Heart right ventricle (tissue), 16 donors: ENCODE measurements at regions not wholly inside any gene's neighbourhood (a gene's known extent, or its start where the extent isn't known, plus 50 kb on each side); places are given as distances from the start of the nearest gene placed in this dataset.

Experiments used
- ATAC-seq, 8 donors: fragments of 200-7000 bp; cut with Tn5 transposase; one replicate each; pipeline ENCODE4 v1.9.1; 2020; ENCODE audit warnings: mild to moderate bottlenecking in 8 of 8, moderate library complexity in 8 of 8, moderate number of reproducible peaks in 1 of 8
- DNase-seq, 2 donors: peaks; one replicate each; pipeline ENCODE4 v3.0.0-alpha.2; 2020
- H3K27ac ChIP-seq, 10 donors: fragments of 200-600 bp; sonication (generic) in 2 of 10; one replicate each; pipeline versions ENCODE4 v1.5.0 to v1.8.0; 2020 to 2022; ENCODE audit warnings: mild to moderate bottlenecking in 3 of 10
- H3K27me3 ChIP-seq, 7 donors: fragments of 200-600 bp; one replicate each; pipeline ENCODE4 v1.8.0; 2021 to 2022; ENCODE audit warnings: mild to moderate bottlenecking in 2 of 7
- H3K36me3 ChIP-seq, 9 donors: fragments of 200-600 bp; sonication (generic) in 1 of 9; one replicate each; pipeline versions ENCODE4 v1.5.0 to v1.8.0; 2020 to 2022; ENCODE audit warnings: mild to moderate bottlenecking in 2 of 9
- H3K4me1 ChIP-seq, 9 donors: fragments of 200-600 bp; sonication (generic) in 1 of 9; one replicate each; pipeline versions ENCODE4 v1.5.0 to v1.8.0; 2020 to 2022; ENCODE audit warnings: mild to moderate bottlenecking in 4 of 9
- H3K4me3 ChIP-seq, 10 donors: fragments of 200-600 bp; sonication (generic) in 2 of 10; one replicate each; pipeline versions ENCODE4 v1.5.0 to v1.8.0; 2020 to 2022; ENCODE audit warnings: mild to moderate bottlenecking in 7 of 10, moderate library complexity in 2 of 10
- H3K9me3 ChIP-seq, 11 donors: fragments of 200-600 bp in 10 of 11; sonication (generic) in 2 of 11; one replicate each; pipeline versions ENCODE4 v1.5.0 to v1.8.0; 2013 to 2022; ENCODE audit warnings: mild to moderate bottlenecking in 2 of 11, control low read depth in 1 of 11, moderate library complexity in 1 of 11
- WGBS, 2 donors: extraction: QIAGEN DNeasy Blood & Tissue Kit; methylation state at CpG; one replicate each; pipeline ENCODE4 v1.1.7; 2013; ENCODE audit warnings: inconsistent platforms in 1 of 2; 5-methylcytosine and 5-hydroxymethylcytosine counted together
- intact Hi-C, 10 donors: fragments of 100-400 bp; cut with DNase I; formaldehyde crosslinking; loops; one replicate each; pipeline versions ENCODE4 v1.11.1 to v1.14.2; 2022
- TF ChIP-seq, protein P1 (sequence below), 9 donors: fragments of 200-600 bp; sonication (generic) in 2 of 9; IDR thresholded peaks; one replicate each; pipeline versions ENCODE4 v1.5.0 to v1.8.0; 2021 to 2022; ENCODE audit warnings: antibody characterized with exemption in 9 of 9, mild to moderate bottlenecking in 5 of 9, moderate library complexity in 1 of 9
- donor health status: Arrhythmogenic right ventricular cardiomyopathy.
- donor health status: ischemic (EF 13 %, LVEDD 7.1; RV severe dilation, severe dysfunction).
- donor health status: healthy with polysubstance abuse.
- donor health status: DM: no; HTN: yes; CAD: no.
- donor health status: DM: no; HTN: no; CAD: no.
- donor health status: ischemic (EF 25% LVEDD 6.9; RV normal size, moderate dysfunction).
- donor health status: ischemic (EF 25% LVEDD 5.7; RV mildly dilated, moderate dysfunction).
- donor health status: healthy.
- donor health status: DM: yes; HTN: yes; CAD: no.
- donor health status: Ischemic cardiomyopathy.
- donor health status: ischemic (EF 35%, LVEDD 5.7; RV mildly dilated, moderate dysfunction).
- donor health status: nonischemic (EF 11% LVEDD 7.7; RV severe dilation, severe dysfunction).
- donor health status: DM: yes; HTN: yes; CAD: no.
- donor health status: PGD.
- donor health status: ischemic (EF 29% LVEDD 5.4; RV normal size, mild dysfunction).
- donor health status: nonischemic (EF 23%, LVEDD 6.1; RV moderate dilation, normal function).

DNA sequence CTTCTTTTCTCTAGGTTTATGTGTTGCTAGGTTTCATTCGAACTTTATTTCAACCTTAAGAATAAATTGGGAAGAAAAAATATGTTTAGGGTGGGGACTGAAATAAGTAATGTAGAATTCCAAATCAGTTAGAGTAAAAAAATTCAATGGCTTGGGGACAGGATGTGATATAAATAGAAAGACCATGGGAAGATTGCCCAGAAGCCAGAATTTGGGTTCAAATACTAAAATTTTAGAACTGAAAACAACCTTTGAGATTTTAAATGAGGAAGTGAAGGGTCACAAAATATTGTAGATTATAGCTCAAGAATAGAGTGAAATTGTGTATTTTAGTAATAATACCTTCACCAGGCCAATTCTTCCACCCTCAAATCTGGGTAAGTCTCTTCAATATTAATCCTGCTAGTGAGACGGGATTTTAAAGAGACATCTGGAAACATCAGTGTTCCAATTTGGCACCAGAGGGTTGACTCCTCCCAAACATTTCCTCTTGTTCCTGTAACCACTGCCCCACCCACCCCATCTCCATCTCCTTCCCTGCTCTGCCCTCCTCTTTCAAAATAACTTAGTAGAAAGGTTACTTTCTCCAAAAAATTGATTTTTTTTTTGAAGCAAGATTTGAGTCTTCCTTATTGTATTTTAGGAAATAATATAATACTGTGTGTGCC is 51.3 kb upstream of the FAM3C start:
- Histone ChIP-seq H3K9me3 (no peaks in the 10 kb centered on the region), H3K4me3 (peak overlapping the region in 2 of 10 donors; percentile 5 to 14), H3K4me1 (peaks cover 0 to 30% (median 15%) of the 10 kb centered on the region in 9 donors), H3K36me3 (no peaks in the 10 kb centered on the region), H3K27ac (peak overlapping the region; percentile 22 to 83 (median 62)), H3K27me3 (peaks cover 0 to 6% (median 0%) of the 10 kb centered on the region in 7 donors)
- DNase-seq (peak in 1 of 2 donors; percentile 58), ATAC-seq (peak in 7 of 8 donors; percentile 86 to 95 (median 93))
- intact Hi-C loops, result loop anchor here in 2 of 10 donors (5.0 kb wide), 2 partner anchors 50 to 55 kb away; partner anchors contain the start of gene FAM3C (in 1 of the 2)
- TF ChIP-seq, protein P1, sequence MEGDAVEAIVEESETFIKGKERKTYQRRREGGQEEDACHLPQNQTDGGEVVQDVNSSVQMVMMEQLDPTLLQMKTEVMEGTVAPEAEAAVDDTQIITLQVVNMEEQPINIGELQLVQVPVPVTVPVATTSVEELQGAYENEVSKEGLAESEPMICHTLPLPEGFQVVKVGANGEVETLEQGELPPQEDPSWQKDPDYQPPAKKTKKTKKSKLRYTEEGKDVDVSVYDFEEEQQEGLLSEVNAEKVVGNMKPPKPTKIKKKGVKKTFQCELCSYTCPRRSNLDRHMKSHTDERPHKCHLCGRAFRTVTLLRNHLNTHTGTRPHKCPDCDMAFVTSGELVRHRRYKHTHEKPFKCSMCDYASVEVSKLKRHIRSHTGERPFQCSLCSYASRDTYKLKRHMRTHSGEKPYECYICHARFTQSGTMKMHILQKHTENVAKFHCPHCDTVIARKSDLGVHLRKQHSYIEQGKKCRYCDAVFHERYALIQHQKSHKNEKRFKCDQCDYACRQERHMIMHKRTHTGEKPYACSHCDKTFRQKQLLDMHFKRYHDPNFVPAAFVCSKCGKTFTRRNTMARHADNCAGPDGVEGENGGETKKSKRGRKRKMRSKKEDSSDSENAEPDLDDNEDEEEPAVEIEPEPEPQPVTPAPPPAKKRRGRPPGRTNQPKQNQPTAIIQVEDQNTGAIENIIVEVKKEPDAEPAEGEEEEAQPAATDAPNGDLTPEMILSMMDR (IDR thresholded peaks at IDR 0.05), result no peak
- 39 to 46% methylated on average over 2 of the region's 2 CpGs for WGBS, 2 donors

GRCh38 chr7:121446526-121446925 is 50.4 kb upstream of the FAM3C start:
- Histone ChIP-seq H3K27ac (peak overlapping the region in 9 of 10 donors; percentile 22 to 83 (median 65)), H3K36me3 (no peaks in the 10 kb centered on the region), H3K4me1 (peaks cover 0 to 30% (median 15%) of the 10 kb centered on the region in 9 donors), H3K4me3 (no peak overlapping the region), H3K9me3 (no peaks in the 10 kb centered on the region), H3K27me3 (peaks cover 0 to 4% (median 0%) of the 10 kb centered on the region in 7 donors)
- ATAC-seq, result no peak
- no peak for DNase-seq
- TF ChIP-seq, protein P1 (IDR thresholded peaks at IDR 0.05), result no peak
- 85 to 92% methylated on average over 5 of the region's 5 CpGs for WGBS, 2 donors
- intact Hi-C loops, result loop anchor here in 2 of 10 donors (5.0 kb wide), 2 partner anchors 49 to 54 kb away; partner anchors contain the start of gene FAM3C (in 1 of the 2)
